ENCODE measurements at regions not wholly inside any gene's neighbourhood (a gene's known extent, or its start where the extent isn't known, plus 50 kb on each side); places are given as distances from the start of the nearest gene placed in this dataset.

DNA sequence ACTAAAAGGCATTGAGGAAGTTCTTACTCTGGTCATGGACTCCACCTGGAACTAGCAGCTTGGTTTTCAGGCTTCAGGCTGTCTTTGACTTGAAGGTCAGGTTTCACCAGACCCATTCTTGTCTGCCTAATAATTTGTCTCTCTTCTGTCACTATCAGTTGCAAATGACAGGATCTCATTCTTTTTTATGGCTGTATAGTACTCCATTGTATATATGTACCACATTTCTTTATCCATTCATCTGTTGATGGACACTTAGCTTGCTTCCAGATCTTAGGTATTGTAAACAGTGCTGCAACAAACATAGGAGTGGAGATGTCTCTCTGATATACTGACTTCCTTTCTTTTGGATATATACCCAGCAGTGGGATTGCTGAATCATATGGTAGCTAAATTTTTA is 73.1 kb upstream of the SYNCRIP start:
- no peak overlapping the region for H2BK12ac ChIP-seq (ENCODE audit: insufficient read length, low read depth, low read length)
- no peaks in the 10 kb centered on the region for H3K79me2 ChIP-seq (ENCODE audit: insufficient read depth, low read length)
- H3K27me3 ChIP-seq (ENCODE audit: insufficient read depth, low read length): no peaks in the 10 kb centered on the region
- H3K18ac ChIP-seq (ENCODE audit: insufficient read length, low read depth, low read length): no peak overlapping the region
- H3T11ph ChIP-seq (ENCODE audit: low read length): no peak overlapping the region
- no peak overlapping the region for H3K4me2 ChIP-seq (ENCODE audit: insufficient read depth, insufficient read length, low read length)
- no peak overlapping the region for H2BK5ac ChIP-seq (ENCODE audit: insufficient read length, low read length)
- no peak overlapping the region for H3K14ac ChIP-seq (ENCODE audit: insufficient read depth, low read length)
- no peak overlapping the region for H3K23ac ChIP-seq (ENCODE audit: insufficient read length, low read depth, low read length)
- Mint-ChIP-seq H3K4me1 (no peaks in the 10 kb centered on the region), H3K36me3 (ENCODE audit: insufficient read depth in 1 of 3, low read depth in 3 of 3) (peaks cover 0 to 3% (median 0%) of the 10 kb centered on the region in 3 experiments; a peak in 2 of 7 replicates), H3K27ac (no peak overlapping the region), H3K27me3 (ENCODE audit: low read depth) (no peaks in the 10 kb centered on the region), H3K4me3 (no peak overlapping the region), H3K9me3 (peaks cover 11 to 14% of the 10 kb centered on the region in 2 experiments)
- no peak overlapping the region for H4K5ac ChIP-seq (ENCODE audit: insufficient read length, low read depth, low read length)
- H3K9ac ChIP-seq (ENCODE audit: extremely low read depth, insufficient read length, low read length): no peak overlapping the region
- no peaks in the 10 kb centered on the region for H3K4me1 ChIP-seq (ENCODE audit: insufficient read depth, low read length)
- no peak overlapping the region for H4K91ac ChIP-seq (ENCODE audit: insufficient read length, low read depth, low read length)
- H2BK120ac ChIP-seq (ENCODE audit: low read depth, low read length, poor library complexity, severe bottlenecking): no peak overlapping the region
- no peak overlapping the region for H3K4ac ChIP-seq (ENCODE audit: low read depth, low read length)
- H3K23me2 ChIP-seq (ENCODE audit: insufficient read length, low read depth, low read length, poor library complexity, severe bottlenecking): no peaks in the 10 kb centered on the region
- TF ChIP-seq, protein P1, sequence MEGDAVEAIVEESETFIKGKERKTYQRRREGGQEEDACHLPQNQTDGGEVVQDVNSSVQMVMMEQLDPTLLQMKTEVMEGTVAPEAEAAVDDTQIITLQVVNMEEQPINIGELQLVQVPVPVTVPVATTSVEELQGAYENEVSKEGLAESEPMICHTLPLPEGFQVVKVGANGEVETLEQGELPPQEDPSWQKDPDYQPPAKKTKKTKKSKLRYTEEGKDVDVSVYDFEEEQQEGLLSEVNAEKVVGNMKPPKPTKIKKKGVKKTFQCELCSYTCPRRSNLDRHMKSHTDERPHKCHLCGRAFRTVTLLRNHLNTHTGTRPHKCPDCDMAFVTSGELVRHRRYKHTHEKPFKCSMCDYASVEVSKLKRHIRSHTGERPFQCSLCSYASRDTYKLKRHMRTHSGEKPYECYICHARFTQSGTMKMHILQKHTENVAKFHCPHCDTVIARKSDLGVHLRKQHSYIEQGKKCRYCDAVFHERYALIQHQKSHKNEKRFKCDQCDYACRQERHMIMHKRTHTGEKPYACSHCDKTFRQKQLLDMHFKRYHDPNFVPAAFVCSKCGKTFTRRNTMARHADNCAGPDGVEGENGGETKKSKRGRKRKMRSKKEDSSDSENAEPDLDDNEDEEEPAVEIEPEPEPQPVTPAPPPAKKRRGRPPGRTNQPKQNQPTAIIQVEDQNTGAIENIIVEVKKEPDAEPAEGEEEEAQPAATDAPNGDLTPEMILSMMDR (conservative IDR thresholded peaks at IDR 0.05): no peak
- no peak overlapping the region for H2BK15ac ChIP-seq (ENCODE audit: low read depth, low read length)
- no peak for DNase-seq
- H2AFZ ChIP-seq (ENCODE audit: low read length): no peak overlapping the region
- no peak overlapping the region for H2AK5ac ChIP-seq (ENCODE audit: insufficient read length, low read length)
- no peaks in the 10 kb centered on the region for H3K79me1 ChIP-seq (ENCODE audit: insufficient read depth, low read depth, low read length, poor library complexity, severe bottlenecking)
- H4K8ac ChIP-seq (replicated peaks; ENCODE audit: insufficient read length, low read depth, low read length): no peak overlapping the region
- no peaks in the 10 kb centered on the region for H4K20me1 ChIP-seq (ENCODE audit: control insufficient read depth, insufficient read depth, insufficient read length)
- H2BK20ac ChIP-seq (ENCODE audit: low read depth, low read length, poor library complexity, severe bottlenecking): no peak overlapping the region
- no peak overlapping the region for H3K56ac ChIP-seq (ENCODE audit: insufficient read length, low read depth, low read length)
- H3K9me3 ChIP-seq (ENCODE audit: control insufficient read depth, low read depth, low read length): no peaks in the 10 kb centered on the region
- no peak overlapping the region for H3K27ac ChIP-seq (ENCODE audit: insufficient read length, low read depth, low read length)
